ENCODE measurements at regions not wholly inside any gene's neighbourhood (a gene's known extent, or its start where the extent isn't known, plus 50 kb on each side); places are given as distances from the start of the nearest gene placed in this dataset.

GRCh38 chr1:165053351-165053750, 303.2 kb downstream of the LMX1A start:
- TF ChIP-seq CTCF (IDR thresholded peaks at IDR 0.05) (no peak), POLR2A (IDR thresholded peaks at IDR 0.05; ENCODE audit: low read depth) (no peak), EP300 (IDR thresholded peaks at IDR 0.05) (no peak)

Measured in esophagus muscularis mucosa (tissue), 4 donors.